ENCODE measurements at regions not wholly inside any gene's neighbourhood (a gene's known extent, or its start where the extent isn't known, plus 50 kb on each side); places are given as distances from the start of the nearest gene placed in this dataset.
"Not testable (repeated sequence)": the region's sequence is repeated elsewhere in the genome, so short reads cannot be mapped to it uniquely, and the experiment has no call there.

DNA sequence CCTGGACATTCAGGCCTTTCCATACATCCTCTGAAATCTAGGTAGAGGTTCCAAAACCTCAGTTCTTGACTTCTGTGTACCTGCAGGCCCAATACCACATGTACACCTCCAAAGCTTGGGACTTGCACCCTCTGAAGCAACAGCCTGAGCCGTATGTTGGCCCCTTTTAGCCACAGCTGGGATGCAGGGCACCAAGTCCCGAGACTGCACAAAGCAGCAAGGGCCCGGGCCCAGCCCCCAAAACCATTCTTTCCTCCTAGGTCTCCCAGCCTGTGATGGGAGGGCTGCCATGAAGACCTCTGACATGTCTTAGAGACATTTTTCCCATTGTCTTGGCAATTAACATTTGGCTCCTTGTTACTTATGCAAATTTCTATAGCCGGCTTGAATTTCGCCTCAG is 107.4 kb upstream of the FRMD1 start:
- DNase-seq = no peak
- Histone ChIP-seq H3K4me3 (ENCODE audit: insufficient read depth, low read depth, low read length) (no peak overlapping the region), H3K36me3 (replicated peaks; ENCODE audit: control insufficient read depth, insufficient read depth, low read length) (no peaks in the 10 kb centered on the region), H3K27me3 (ENCODE audit: control insufficient read depth, insufficient read depth, low read length) (no peaks in the 10 kb centered on the region; the same call in none of the 2 replicates)

DNA sequence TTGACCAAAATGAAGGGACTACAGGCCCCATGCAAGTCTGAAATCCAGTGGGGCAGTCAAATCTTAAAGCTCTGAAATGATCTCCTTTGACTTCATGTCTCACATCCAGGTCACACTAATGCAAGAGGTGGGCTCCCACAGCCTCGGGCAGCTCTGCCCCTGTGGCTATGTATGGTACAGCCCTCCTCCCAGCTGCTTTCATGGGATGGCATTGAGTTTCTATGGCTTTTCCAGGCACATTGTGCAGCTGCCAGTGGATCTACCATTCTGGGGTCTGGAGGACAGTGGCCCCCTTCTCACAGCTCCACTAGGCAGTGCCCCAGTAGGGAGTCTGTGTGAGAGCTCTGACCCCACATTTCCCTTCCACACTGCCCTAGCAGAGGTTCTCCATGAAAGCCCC is 107.0 kb upstream of the FRMD1 start:
- DNase-seq; H3K4me3 ChIP-seq (ENCODE audit: insufficient read depth, low read depth, low read length): not testable (repeated sequence)

DNA sequence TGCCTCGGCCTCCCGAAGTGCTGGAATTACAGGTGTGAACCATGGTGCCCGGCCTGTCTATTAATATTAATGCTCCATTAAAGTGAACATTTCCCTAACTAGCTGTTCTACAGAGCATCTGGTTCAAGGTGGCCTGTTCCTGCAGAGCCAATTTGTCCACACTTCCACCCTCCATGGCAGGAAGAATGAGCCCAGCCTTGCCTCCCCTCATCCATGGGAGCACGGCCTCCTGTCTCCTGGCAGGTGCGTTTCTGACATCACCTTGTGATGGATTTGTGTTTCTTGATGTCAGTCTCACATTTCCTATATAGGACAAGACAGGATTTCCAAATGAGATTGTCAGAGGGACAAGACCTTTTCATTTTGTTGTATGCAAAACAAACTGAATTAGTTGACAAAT is 105.7 kb upstream of the FRMD1 start:
- no peak for DNase-seq
- no peak overlapping the region for H3K4me3 ChIP-seq (ENCODE audit: insufficient read depth, low read depth, low read length)
- H3K36me3 ChIP-seq (replicated peaks; ENCODE audit: control insufficient read depth, insufficient read depth, low read length) = no peaks in the 10 kb centered on the region
- no peaks in the 10 kb centered on the region; the same call in 1 of the 2 replicates for H3K27me3 ChIP-seq (ENCODE audit: control insufficient read depth, insufficient read depth, low read length)

More for the DNA sequence above, 107.0 kb upstream of the FRMD1 start:
- H3K36me3 ChIP-seq (replicated peaks; ENCODE audit: control insufficient read depth, insufficient read depth, low read length); H3K27me3 ChIP-seq (ENCODE audit: control insufficient read depth, insufficient read depth, low read length): not testable (repeated sequence)

DNA sequence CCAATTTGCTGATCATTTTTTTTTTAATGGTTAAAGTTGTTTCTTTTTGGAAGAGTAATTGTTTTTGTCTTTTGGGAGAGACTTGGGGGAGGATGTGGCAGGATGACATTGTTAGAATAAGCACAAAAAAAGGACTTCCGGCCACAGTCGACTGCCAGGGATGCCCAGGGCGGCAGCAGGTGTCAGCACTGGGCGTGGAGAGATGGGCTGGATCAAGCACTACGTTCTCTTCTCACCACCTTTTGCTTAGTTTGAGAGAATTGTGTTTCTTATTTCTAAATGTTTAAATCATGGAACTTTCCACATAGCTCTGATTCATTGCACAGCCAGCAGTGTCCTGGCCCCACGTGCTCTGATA is 104.6 kb upstream of the FRMD1 start:
- DNase-seq = no peak
- Histone ChIP-seq H3K36me3 (replicated peaks; ENCODE audit: control insufficient read depth, insufficient read depth, low read length) (no peaks in the 10 kb centered on the region), H3K4me3 (ENCODE audit: insufficient read depth, low read depth, low read length) (no peak overlapping the region), H3K27me3 (ENCODE audit: control insufficient read depth, insufficient read depth, low read length) (no peaks in the 10 kb centered on the region; the same call in 1 of the 2 replicates)

DNA sequence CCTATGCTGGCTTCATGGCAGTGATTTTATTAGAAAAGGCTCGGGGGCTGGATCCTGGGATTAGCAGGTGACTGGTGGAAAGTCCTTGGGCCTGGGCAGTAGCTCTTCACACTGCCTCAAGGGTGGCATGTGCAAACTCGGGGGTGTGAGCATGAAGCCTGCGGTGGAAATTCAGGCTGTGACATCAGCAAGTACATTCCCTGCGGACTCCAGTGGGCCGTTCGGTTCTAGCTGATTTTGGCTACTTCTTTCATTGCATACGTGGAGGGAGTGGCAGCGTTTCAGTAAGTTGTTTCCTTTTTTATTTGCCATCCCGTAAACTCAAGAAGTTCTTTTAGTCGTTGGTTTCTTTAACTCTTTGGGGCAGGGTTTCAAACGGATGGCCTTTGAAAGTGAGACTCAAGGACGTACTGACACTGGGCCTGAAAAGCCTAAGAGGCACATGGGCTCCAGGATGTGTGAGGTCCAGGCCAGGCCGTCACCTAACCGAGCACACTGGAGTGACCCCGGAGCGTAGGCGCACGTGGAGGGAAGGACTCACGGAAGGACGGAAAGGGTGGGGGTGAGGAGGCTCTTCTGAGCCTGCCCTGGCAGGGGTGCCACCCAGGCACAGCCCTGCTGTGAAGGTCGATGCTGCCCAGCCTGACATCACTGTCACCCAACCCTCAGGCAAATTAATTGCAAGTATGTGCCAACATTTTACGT is 104.0 kb upstream of the FRMD1 start:
- Histone ChIP-seq H3K27me3 (ENCODE audit: control insufficient read depth, insufficient read depth, low read length) (no peaks in the 10 kb centered on the region; the same call in 1 of the 2 replicates), H3K4me3 (ENCODE audit: insufficient read depth, low read depth, low read length) (no peak overlapping the region), H3K36me3 (replicated peaks; ENCODE audit: control insufficient read depth, insufficient read depth, low read length) (no peaks in the 10 kb centered on the region)
- DNase-seq = peak; percentile 32

DNA sequence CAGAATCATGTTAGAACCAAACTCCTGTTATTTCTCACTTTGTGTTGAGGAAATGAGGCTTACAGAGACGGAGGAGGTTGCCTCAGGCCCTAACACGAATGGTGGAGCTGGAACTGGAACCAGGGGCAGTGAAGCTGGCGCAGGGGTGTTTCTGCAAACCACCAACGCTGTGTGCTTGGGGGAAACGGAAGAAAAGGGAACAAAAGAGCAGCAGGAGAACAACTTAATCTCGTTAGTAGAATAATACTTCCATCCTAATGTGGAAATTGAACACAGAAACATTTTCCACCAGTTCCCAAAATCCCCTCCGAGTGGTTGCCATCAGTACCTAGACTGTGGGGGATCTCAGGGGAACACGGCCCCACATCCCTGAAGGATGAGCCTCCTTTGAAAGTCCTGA is 103.4 kb upstream of the FRMD1 start:
- peak; percentile 43 for DNase-seq
- no peak overlapping the region for H3K4me3 ChIP-seq (ENCODE audit: insufficient read depth, low read depth, low read length)
- H3K36me3 ChIP-seq (replicated peaks; ENCODE audit: control insufficient read depth, insufficient read depth, low read length) = no peaks in the 10 kb centered on the region
- no peaks in the 10 kb centered on the region; the same call in 1 of the 2 replicates for H3K27me3 ChIP-seq (ENCODE audit: control insufficient read depth, insufficient read depth, low read length)

DNA sequence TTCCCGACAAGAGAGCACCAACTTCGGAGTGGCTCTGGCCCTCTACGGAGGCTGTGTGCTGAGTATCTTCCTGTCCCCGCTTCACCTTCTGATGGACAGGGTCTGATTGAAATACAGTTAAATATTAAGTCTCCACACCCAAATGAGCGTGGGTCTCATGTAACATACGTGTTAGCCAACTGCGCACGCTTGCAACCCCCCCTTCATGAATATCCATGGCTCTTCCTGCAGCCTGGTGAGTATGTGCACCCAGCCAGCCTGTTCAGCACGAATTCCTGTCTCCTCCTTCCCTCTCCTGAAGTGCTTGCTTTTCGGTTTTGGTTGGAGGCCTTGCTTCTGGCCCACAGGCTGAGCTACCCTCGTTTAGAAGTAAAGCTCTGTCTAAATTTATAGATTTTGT is 102.9 kb upstream of the FRMD1 start:
- no peaks in the 10 kb centered on the region for H3K36me3 ChIP-seq (replicated peaks; ENCODE audit: control insufficient read depth, insufficient read depth, low read length)
- no peaks in the 10 kb centered on the region; the same call in 1 of the 2 replicates for H3K27me3 ChIP-seq (ENCODE audit: control insufficient read depth, insufficient read depth, low read length)
- DNase-seq = peak; percentile 30
- H3K4me3 ChIP-seq (ENCODE audit: insufficient read depth, low read depth, low read length) = no peak overlapping the region

DNA sequence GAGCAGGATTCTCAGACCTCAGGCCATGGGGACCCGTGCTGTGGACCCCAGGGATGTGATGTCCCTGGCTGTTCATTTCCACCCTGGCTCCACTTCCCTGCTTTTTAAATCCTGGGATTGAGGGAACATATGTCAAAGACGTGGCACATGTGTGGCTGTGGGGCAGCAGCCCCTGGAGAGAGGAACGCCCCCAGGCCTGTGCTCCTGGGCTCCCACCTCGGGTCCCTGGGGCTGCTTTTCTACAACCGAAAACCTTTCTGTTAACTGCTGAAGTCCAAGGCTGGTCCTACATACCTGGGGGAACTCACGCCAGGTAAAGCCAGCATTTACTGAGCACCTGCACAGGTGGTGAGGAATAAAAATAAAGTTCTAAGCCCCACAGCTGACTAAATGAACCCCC is 102.3 kb upstream of the FRMD1 start:
- no peak overlapping the region for H3K4me3 ChIP-seq (ENCODE audit: insufficient read depth, low read depth, low read length)
- H3K27me3 ChIP-seq (ENCODE audit: control insufficient read depth, insufficient read depth, low read length) = no peaks in the 10 kb centered on the region; the same call in 1 of the 2 replicates
- H3K36me3 ChIP-seq (replicated peaks; ENCODE audit: control insufficient read depth, insufficient read depth, low read length) = no peaks in the 10 kb centered on the region
- DNase-seq = peak; percentile 39

DNA sequence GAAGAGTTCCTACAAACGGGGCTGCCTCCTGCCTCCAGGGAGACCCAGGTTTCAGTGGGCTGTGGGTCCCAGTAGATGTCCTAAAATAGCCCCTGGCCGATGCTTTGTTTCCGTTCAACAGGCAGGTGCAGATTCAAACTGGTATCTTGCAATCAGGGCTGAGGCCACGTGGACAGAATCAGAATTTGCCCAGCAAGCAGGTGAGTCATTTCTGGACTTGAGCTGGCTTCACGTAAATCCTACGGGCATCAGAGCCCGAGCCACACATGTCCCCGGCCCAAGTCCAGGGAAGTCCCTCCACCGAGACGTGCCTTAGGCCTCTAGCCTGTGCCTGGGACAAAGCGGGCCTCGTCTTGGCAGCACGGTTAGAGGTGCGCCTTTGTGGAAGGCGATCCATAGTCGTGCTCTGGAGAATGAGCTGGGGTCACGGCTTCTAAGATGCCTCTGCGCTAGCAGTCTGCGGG is 101.6 kb upstream of the FRMD1 start:
- Histone ChIP-seq H3K4me3 (ENCODE audit: insufficient read depth, low read depth, low read length) (no peak overlapping the region), H3K27me3 (ENCODE audit: control insufficient read depth, insufficient read depth, low read length) (no peaks in the 10 kb centered on the region; the same call in 1 of the 2 replicates), H3K36me3 (replicated peaks; ENCODE audit: control insufficient read depth, insufficient read depth, low read length) (no peaks in the 10 kb centered on the region)
- peak; percentile 71 for DNase-seq

DNA sequence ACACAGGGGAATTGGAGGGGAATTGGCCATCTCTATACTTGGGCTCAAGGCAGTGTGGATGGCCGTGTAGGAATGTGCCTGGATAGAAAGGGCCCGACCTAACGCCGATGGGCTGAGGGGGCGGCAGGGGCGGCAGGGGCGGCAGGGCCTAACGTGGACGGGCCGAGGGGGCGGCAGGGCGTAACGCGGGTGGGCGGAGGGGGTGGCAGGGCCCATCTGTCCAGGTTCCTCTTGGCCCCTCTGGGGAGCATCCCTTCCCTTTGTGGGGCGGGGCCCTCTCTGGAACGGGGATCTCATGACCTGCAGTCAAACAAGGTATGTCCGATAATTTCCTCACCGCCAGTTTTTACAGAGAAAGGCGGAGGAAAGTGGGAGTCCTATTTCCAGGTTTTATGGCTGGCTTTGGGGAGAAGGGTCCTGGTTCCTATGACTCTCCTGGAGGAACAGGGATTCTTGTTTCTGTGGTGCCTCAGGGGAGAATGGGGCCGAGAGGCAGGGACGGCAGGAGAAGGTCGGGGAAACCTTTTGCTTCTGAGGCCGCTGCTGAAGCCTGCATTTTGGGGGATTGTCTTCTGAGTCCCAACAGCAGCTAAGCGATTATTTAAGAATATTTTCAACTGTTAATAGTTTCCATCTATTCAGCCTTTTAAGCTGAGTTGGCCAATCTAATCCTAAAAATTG is 100.8 kb upstream of the FRMD1 start:
- peak; percentile 58 for DNase-seq
- no peak overlapping the region for H3K4me3 ChIP-seq (ENCODE audit: insufficient read depth, low read depth, low read length)

DNA sequence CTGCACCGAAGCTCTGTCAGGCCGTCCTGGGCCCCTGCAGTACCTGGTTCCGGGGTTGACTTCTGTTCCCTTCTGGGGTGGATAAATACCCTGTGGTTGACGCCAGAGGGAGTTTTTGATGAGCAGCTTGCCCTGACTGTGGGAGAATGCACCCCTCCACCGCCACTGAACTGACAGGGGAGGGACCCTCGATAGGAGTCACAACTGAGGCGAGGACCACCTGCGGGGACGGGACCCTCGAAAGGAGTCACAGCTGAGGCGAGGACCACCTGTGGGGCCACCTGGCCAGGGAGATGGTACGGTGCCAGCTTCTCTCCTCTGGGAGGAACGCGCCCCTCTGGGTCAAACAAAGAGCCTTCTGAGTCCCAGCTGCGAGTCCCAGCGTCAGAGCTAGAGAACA is 100.1 kb upstream of the FRMD1 start:
- Histone ChIP-seq H3K27me3 (ENCODE audit: control insufficient read depth, insufficient read depth, low read length) (no peaks in the 10 kb centered on the region; the same call in 1 of the 2 replicates), H3K36me3 (replicated peaks; ENCODE audit: control insufficient read depth, insufficient read depth, low read length) (no peaks in the 10 kb centered on the region), H3K4me3 (ENCODE audit: insufficient read depth, low read depth, low read length) (no peak overlapping the region)
- peak; percentile 69 for DNase-seq

More for the DNA sequence above, 100.8 kb upstream of the FRMD1 start:
- Histone ChIP-seq H3K36me3 (replicated peaks; ENCODE audit: control insufficient read depth, insufficient read depth, low read length) (no peaks in the 10 kb centered on the region), H3K27me3 (ENCODE audit: control insufficient read depth, insufficient read depth, low read length) (no peaks in the 10 kb centered on the region; the same call in 1 of the 2 replicates)

DNA sequence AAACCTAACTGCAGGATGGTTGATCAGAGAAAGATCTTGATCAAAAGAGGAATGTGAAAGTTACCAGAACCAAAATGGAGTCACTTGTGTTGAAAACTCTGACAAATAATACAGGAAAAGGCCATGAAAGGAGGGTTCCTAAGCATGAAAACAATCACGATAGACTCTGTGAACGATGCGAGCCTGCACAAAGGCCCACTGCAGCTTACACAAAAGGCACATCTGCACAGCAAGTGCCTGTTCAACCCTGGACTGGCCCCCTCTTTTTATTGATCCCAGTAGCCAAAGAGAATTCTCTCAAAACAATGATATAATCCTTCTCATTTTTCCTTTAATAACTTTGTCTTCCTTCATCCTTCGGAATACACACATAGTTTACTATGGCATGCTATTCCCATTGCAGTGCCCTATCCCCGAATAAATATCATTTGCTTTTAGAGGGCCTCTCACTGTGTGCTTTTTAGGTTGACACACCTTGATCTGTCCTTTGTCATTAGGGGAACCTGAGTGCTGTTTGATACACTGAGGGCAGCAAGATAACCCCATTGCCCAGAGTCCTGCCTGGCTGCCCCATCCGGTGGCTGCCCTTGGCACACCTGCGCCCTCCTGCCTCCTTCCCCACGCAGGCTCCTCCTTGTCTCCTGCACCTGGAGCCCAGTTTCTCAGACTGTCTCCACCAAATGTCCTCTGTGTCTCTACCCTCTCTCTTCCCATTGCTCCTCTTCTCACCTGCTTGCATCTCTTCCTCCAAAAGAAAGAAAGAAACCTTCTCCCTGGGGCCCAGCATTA is 98.3 kb upstream of the FRMD1 start:
- H3K36me3 ChIP-seq (replicated peaks; ENCODE audit: control insufficient read depth, insufficient read depth, low read length) = no peaks in the 10 kb centered on the region

DNA sequence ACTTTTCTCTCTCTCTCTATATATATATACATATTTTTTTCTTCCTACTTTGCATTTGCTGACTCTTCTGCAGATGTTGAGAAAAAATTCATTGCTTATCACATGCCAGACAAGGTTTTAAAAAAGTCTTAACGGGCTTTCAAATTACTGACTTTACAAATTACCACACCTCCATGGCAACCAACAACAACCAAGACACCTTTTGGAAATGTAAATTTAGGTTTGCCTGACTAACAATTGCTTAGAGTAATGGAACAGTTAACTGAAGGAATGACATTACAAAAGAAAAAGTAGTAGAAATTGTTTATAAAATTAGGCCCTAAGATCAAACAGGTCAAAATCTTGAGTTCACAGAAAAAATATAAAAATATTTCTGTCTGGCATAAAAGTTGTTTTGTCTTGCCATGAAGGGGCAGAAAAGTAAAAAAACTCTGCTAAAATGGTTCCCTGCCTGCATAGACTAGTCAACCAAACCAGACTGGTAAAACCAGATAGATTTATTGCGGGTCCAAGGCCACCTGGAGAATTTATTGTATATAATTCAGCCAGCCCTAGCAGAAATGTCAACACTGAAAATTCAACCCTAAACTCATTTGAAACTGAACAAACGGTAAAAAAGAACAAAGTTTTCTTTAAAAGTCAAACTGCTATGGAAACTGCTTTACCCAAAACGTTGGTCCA is 92.8 kb upstream of the FRMD1 start:
- Histone ChIP-seq H3K36me3 (replicated peaks; ENCODE audit: control insufficient read depth, insufficient read depth, low read length) (no peaks in the 10 kb centered on the region), H3K4me3 (ENCODE audit: insufficient read depth, low read depth, low read length) (no peak overlapping the region), H3K27me3 (ENCODE audit: control insufficient read depth, insufficient read depth, low read length) (no peaks in the 10 kb centered on the region; the same call in 1 of the 2 replicates)
- DNase-seq = no peak

More for the DNA sequence above, 98.3 kb upstream of the FRMD1 start:
- no peak overlapping the region for H3K4me3 ChIP-seq (ENCODE audit: insufficient read depth, low read depth, low read length)
- H3K27me3 ChIP-seq (ENCODE audit: control insufficient read depth, insufficient read depth, low read length) = no peaks in the 10 kb centered on the region; the same call in 1 of the 2 replicates
- no peak for DNase-seq

Data from H7 (cell line).